Loucy (cell line): ENCODE measurements at regions not wholly inside any gene's neighbourhood (a gene's known extent, or its start where the extent isn't known, plus 50 kb on each side); places are given as distances from the start of the nearest gene placed in this dataset.

Experiments used
- H2AFZ ChIP-seq: fragments of 200-600 bp; sonication (generic); 2 replicates; pipeline ENCODE4 v1.6.0; 2016; ENCODE audit warnings: antibody characterized with exemption, mild to moderate bottlenecking, low read length, moderate library complexity
- H3F3A ChIP-seq: fragments of 200-600 bp; 2 replicates; pipeline ENCODE4 v1.6.0; 2016; ENCODE audit warnings: antibody characterized with exemption, low read depth, mild to moderate bottlenecking
- H3K27me3 ChIP-seq: fragments of 200-600 bp; sonication (generic); 2 replicates; pipeline ENCODE4 v1.6.1; 2014; ENCODE audit warnings: low read length, mild to moderate bottlenecking; ENCODE audit not compliant: insufficient read depth, poor library complexity, severe bottlenecking
- H3K36me3 ChIP-seq: fragments of 200-600 bp; sonication (generic); 2 replicates; pipeline ENCODE4 v1.6.1; 2016; ENCODE audit warnings: low read length; ENCODE audit not compliant: insufficient read depth
- H3K4me1 ChIP-seq: fragments of 200-600 bp; sonication (generic); 2 replicates; pipeline ENCODE4 v1.5.1; 2014; ENCODE audit warnings: low read length, mild to moderate bottlenecking; ENCODE audit not compliant: insufficient read depth, poor library complexity, severe bottlenecking
- H3K4me2 ChIP-seq: fragments of 200-600 bp; sonication (generic); 2 replicates; pipeline ENCODE4 v1.6.0; 2014; ENCODE audit warnings: antibody characterized with exemption, low read length, low read depth, mild to moderate bottlenecking; ENCODE audit not compliant: poor library complexity, severe bottlenecking
- H3K4me3 ChIP-seq: fragments of 200-600 bp; sonication (generic); 2 replicates; pipeline ENCODE4 v1.5.1; 2014; ENCODE audit warnings: low read length, mild to moderate bottlenecking, mixed read lengths; ENCODE audit not compliant: poor library complexity, severe bottlenecking
- H3K79me2 ChIP-seq: fragments of 200-600 bp; sonication (generic); 2 replicates; pipeline ENCODE4 v1.6.1; 2014; ENCODE audit warnings: low read length; ENCODE audit not compliant: insufficient read depth
- H3K9ac ChIP-seq: fragments of 200-600 bp; sonication (generic); 2 replicates; pipeline ENCODE4 v1.6.0; 2014; ENCODE audit warnings: mild to moderate bottlenecking, low read depth, low read length, moderate library complexity; ENCODE audit not compliant: poor library complexity, severe bottlenecking
- H3K9me2 ChIP-seq: fragments of 200-600 bp; sonication (generic); replicated peaks from 2 replicates; pipeline ENCODE4 v1.6.1; 2016; ENCODE audit warnings: low read depth, low read length, mixed read lengths
- H3K9me3 ChIP-seq: fragments of 200-600 bp; sonication (generic); 2 replicates; pipeline ENCODE4 v1.6.1; 2014; ENCODE audit warnings: mild to moderate bottlenecking, antibody characterized with exemption, low read length, low read depth; ENCODE audit not compliant: insufficient read depth
- H4K20me1 ChIP-seq: fragments of 200-600 bp; sonication (generic); 2 replicates; pipeline ENCODE4 v1.6.0; 2014; ENCODE audit warnings: antibody characterized with exemption, low read length, mild to moderate bottlenecking; ENCODE audit not compliant: insufficient read depth, poor library complexity, severe bottlenecking
- CTCF ChIP-seq: fragments of 200-600 bp; sonication (generic); conservative IDR thresholded peaks from 2 replicates; pipeline ENCODE4 v1.5.1; 2014; ENCODE audit warnings: mild to moderate bottlenecking, antibody characterized with exemption, low read length
- EZH2phosphoT487 ChIP-seq: fragments of 200-600 bp; IDR thresholded peaks from 2 replicates; pipeline ENCODE4 v1.6.1; 2018; ENCODE audit warnings: antibody characterized with exemption, mild to moderate bottlenecking, moderate library complexity, borderline replicate concordance

GRCh38 chr3:74328435-74328834 is 286.0 kb downstream of the CNTN3 start:
- Histone ChIP-seq H3K9me3 (no peaks in the 10 kb centered on the region), H3K4me2 (no peak overlapping the region), H3K9ac (no peak overlapping the region), H3K79me2 (no peaks in the 10 kb centered on the region), H3K4me1 (no peaks in the 10 kb centered on the region), H3K4me3 (no peak overlapping the region), H3F3A (no peaks in the 10 kb centered on the region), H3K36me3 (no peaks in the 10 kb centered on the region), H4K20me1 (no peaks in the 10 kb centered on the region), H3K27me3 (no peaks in the 10 kb centered on the region), H3K9me2 (no peaks in the 10 kb centered on the region; the same call in 1 of the 2 replicates), H2AFZ (no peak overlapping the region)
- TF ChIP-seq CTCF (no peak), EZH2phosphoT487 (no peak)

GRCh38 chr3:74315291-74315690 is 299.2 kb downstream of the CNTN3 start:
- H3K4me3 ChIP-seq = no peak overlapping the region
- H3K79me2 ChIP-seq = no peaks in the 10 kb centered on the region
- no peak for TF ChIP-seq CTCF
- TF ChIP-seq EZH2phosphoT487 = no peak
- no peaks in the 10 kb centered on the region for H3K36me3 ChIP-seq
- H3K4me2 ChIP-seq = no peak overlapping the region
- no peak overlapping the region for H3K9ac ChIP-seq
- no peaks in the 10 kb centered on the region for H3K9me2 ChIP-seq
- H3K27me3 ChIP-seq = no peaks in the 10 kb centered on the region
- H3K9me3 ChIP-seq = no peaks in the 10 kb centered on the region; the same call in 1 of the 2 replicates
- no peaks in the 10 kb centered on the region for H4K20me1 ChIP-seq
- no peaks in the 10 kb centered on the region for H3F3A ChIP-seq
- no peaks in the 10 kb centered on the region for H3K4me1 ChIP-seq
- no peak overlapping the region for H2AFZ ChIP-seq

- Histone ChIP-seq H3K79me2 (no peaks in the 10 kb centered on the region), H3K4me2 (no peak overlapping the region), H4K20me1 (no peaks in the 10 kb centered on the region), H3K9ac (no peak overlapping the region), H3K27me3 (no peaks in the 10 kb centered on the region), H3F3A (no peaks in the 10 kb centered on the region), H3K9me2 (no peaks in the 10 kb centered on the region), H3K4me3 (no peak overlapping the region), H3K4me1 (no peaks in the 10 kb centered on the region), H3K9me3 (no peaks in the 10 kb centered on the region; the same call in 1 of the 2 replicates), H2AFZ (no peak overlapping the region), H3K36me3 (no peaks in the 10 kb centered on the region)
- TF ChIP-seq EZH2phosphoT487 = no peak
- TF ChIP-seq CTCF = no peak
These were observed 299.8 kb downstream of the CNTN3 start for GRCh38 chr3:74314696-74315095.
